Epithelial cell of proximal tubule (primary cell): ENCODE measurements at regions not wholly inside any gene's neighbourhood (a gene's known extent, or its start where the extent isn't known, plus 50 kb on each side); places are given as distances from the start of the nearest gene placed in this dataset.

Source experiments
- DNase-seq: peaks from one replicate; pipeline ENCODE4 v3.0.0-alpha.2; 2011; ENCODE audit warnings: low read depth
- H3K4me3 ChIP-seq: 2 replicates; pipeline ENCODE4 v1.5.1; 2011; ENCODE audit warnings: low read depth, mild to moderate bottlenecking, low read length
- TF ChIP-seq, protein P1 (sequence below): conservative IDR thresholded peaks from 2 replicates; pipeline ENCODE4 v1.5.1; 2012; ENCODE audit warnings: low read depth, mild to moderate bottlenecking, low read length

DNA sequence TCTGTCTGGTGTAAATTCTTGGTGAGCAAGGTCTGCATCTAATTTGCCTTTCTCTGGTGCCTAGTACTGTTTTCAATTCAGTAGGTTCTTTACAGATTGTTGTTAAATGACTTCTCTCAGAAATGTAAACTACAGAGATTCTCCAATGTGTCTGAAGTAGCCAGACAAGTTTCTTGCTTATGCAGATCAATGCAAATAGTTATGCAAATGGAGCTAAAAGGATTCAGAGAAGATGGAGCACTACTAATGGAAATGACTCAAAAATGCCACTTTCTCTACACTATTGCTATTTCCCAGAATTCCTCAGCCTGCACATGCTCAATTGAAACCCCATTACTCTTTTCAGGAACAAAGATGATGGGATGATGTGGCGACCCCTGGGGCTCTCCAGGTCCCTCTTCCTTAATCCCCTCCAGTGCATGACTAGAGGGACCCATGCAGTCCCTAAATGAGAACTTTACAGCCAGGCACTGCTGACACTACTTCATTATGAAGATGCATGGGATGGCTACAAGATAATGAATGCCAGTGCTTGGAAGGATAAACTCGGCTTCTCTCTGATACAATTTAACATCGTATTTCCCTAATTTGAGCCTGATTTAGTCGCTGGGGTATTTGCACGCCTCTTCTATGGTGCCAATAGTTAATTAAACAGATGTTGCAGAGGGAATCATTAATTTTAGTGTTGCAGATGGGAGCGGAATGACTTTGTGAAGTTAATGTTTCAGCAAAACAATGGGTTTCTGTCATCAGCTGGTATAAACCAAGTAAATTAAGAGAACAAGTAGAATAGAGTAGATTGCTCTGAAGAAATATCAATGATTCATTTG lies 753.2 kb downstream of the TLR4 start:
- no peak overlapping the region for H3K4me3 ChIP-seq
- TF ChIP-seq, protein P1, sequence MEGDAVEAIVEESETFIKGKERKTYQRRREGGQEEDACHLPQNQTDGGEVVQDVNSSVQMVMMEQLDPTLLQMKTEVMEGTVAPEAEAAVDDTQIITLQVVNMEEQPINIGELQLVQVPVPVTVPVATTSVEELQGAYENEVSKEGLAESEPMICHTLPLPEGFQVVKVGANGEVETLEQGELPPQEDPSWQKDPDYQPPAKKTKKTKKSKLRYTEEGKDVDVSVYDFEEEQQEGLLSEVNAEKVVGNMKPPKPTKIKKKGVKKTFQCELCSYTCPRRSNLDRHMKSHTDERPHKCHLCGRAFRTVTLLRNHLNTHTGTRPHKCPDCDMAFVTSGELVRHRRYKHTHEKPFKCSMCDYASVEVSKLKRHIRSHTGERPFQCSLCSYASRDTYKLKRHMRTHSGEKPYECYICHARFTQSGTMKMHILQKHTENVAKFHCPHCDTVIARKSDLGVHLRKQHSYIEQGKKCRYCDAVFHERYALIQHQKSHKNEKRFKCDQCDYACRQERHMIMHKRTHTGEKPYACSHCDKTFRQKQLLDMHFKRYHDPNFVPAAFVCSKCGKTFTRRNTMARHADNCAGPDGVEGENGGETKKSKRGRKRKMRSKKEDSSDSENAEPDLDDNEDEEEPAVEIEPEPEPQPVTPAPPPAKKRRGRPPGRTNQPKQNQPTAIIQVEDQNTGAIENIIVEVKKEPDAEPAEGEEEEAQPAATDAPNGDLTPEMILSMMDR = no peak
- DNase-seq = no peak

DNA sequence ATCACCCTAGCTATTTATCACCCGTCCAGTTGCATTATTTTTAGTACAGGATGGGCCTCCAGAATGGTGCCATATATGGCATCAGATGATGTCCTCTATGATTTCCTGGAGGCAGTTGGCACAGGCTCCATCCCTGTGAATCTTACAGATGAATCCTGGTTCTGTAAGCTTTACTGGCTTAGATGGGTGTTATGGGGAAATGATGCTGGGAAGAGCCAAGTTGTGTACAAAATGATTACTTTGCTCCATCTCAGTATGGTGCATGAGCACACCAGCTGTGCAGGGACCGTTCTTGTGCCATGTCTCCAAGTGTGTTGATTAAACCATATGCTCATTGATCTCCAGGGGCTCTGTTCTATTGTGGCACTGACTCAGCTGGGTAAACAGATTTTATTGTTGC lies 755.7 kb downstream of the TLR4 start:
- TF ChIP-seq, protein P1 = no peak
- DNase-seq = no peak

DNA sequence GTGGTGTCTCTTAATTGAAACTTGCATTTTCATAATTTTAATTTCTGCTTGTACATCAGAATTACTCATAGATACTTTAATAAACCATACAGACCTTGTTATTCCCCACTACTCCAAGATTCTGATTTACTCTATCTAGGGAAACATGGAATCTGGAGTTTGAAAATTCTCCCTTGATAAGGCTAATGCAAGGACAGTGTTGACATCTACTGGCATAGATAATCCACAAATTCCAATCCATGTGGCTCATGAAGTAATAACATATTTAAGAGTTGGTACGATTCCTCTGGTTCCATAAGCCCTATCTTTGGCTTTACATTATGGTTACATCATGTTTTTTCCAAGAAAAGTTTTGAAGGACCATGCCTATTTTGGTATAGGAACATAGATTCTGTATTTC lies 759.2 kb downstream of the TLR4 start:
- no peak for DNase-seq
- H3K4me3 ChIP-seq = no peak overlapping the region
- TF ChIP-seq, protein P1 = peak; percentile 6

More for the DNA sequence above, 755.7 kb downstream of the TLR4 start:
- H3K4me3 ChIP-seq = no peak overlapping the region

DNA sequence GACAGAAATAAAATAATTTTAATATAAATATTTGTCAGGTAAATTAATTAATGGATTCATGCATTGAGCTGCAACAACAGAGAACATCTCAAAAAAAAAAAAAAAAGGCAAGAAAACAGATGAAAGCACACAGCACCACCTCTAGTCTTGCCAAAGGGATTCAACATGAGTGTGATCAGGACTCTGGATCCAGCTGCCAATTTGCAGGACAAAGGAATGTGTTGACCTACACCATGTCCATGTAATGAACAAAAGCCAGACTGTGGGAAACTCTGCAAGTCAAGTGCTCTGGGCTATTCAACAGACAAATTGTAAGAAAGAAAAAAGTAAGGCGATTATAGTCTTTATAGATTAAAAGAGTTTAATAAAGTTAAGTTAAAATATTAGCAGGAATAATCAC lies 769.3 kb downstream of the TLR4 start:
- TF ChIP-seq, protein P1 = peak; percentile 19
- DNase-seq = no peak
- H3K4me3 ChIP-seq = no peak overlapping the region

DNA sequence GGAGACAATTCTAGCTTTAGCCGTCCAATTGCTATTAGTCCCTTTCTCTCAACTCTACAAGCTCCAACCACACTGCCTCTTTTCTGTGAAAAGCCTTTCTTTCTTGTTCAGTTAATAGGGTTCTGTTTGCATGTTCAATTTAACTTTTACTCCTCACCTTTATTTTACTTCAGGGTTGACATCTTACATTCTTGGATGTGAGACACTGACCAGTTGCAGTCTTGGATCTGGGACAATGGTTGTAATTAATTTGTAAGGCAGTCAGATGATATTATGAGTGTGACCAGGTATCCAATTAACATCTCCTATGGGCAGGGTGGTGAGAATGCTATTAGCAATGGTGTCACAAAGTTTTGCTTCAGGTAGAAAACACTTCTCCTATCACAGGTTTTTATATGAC lies 774.5 kb downstream of the TLR4 start:
- H3K4me3 ChIP-seq = no peak overlapping the region
- DNase-seq = no peak

DNA sequence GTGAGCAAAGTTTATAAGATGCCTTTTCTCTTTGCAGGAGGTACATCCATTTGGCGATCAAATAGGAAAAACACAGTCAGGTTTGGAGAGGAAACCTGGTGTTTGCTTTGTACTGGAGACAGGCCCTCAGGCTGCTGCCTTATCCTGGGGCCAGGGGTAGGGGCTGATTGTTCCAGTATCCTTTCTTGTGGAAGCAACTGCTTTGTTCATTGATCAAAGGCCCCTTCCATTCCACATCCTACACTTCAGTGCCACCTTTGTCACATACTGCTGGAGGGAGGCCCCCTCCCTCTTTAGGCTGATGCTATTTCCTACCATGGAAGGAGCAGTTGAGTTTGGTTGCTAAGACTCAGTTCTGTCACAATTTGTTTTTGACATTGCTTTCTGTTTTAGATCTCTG lies 778.1 kb downstream of the TLR4 start:
- DNase-seq = no peak
- TF ChIP-seq, protein P1 = no peak
- H3K4me3 ChIP-seq = no peak overlapping the region

More for the DNA sequence above, 774.5 kb downstream of the TLR4 start:
- TF ChIP-seq, protein P1 = no peak

DNA sequence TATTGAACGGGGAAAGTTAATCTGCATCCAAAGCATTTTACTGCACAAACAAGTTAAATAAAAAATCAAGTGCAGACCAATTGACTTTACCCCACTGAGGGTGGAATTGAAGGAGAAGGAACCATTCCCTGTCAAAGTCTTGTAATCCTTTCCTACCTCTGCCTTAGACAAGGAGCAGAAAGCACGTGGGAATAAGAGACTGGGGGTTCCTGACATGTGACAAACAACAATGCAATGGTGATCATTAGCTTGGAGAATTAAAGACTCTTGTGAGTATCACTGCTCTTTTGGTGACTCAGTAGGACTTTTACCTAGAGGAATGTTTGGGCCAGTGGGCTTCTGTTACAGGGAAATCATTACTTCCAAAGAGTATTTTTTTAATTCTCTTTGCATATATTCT lies 779.5 kb downstream of the TLR4 start:
- H3K4me3 ChIP-seq = no peak overlapping the region
- no peak for DNase-seq
- TF ChIP-seq, protein P1 = no peak
